ENCODE measurements at regions not wholly inside any gene's neighbourhood (a gene's known extent, or its start where the extent isn't known, plus 50 kb on each side); places are given as distances from the start of the nearest gene placed in this dataset.

GRCh38 chr1:112318263-112318662 lies 77.8 kb upstream of the CTTNBP2NL start:
- Histone ChIP-seq H3K27ac (no peak overlapping the region), H3K4me2 (no peak overlapping the region), H3K9ac (no peak overlapping the region), H2AFZ (ENCODE audit: low read depth) (no peak overlapping the region), H3K79me2 (ENCODE audit: insufficient read depth, low read depth) (no peaks in the 10 kb centered on the region), H3K4me3 (IDR thresholded peaks at IDR 0.05; ENCODE audit: insufficient read depth, low read depth, low read length) (no peak overlapping the region), H3K4me1 (ENCODE audit: low read depth, poor library complexity, severe bottlenecking) (peaks cover 6% of the 10 kb centered on the region), H3K27me3 (ENCODE audit: insufficient read depth, low read depth) (no peaks in the 10 kb centered on the region), H3K36me3 (ENCODE audit: insufficient read depth) (no peaks in the 10 kb centered on the region), H4K20me1 (ENCODE audit: insufficient read depth) (no peaks in the 10 kb centered on the region)
- TF ChIP-seq CTCF (conservative IDR thresholded peaks at IDR 0.05; ENCODE audit: low read depth, low read length), result no peak

- Histone ChIP-seq H4K20me1 (ENCODE audit: insufficient read depth) (no peaks in the 10 kb centered on the region), H3K27me3 (ENCODE audit: insufficient read depth, low read depth) (no peaks in the 10 kb centered on the region), H3K4me2 (no peak overlapping the region), H3K9ac (no peak overlapping the region), H3K4me1 (ENCODE audit: low read depth, poor library complexity, severe bottlenecking) (peaks cover 6% of the 10 kb centered on the region), H3K27ac (no peak overlapping the region), H3K79me2 (ENCODE audit: insufficient read depth, low read depth) (no peaks in the 10 kb centered on the region), H2AFZ (ENCODE audit: low read depth) (no peak overlapping the region), H3K4me3 (IDR thresholded peaks at IDR 0.05; ENCODE audit: insufficient read depth, low read depth, low read length) (no peak overlapping the region), H3K36me3 (ENCODE audit: insufficient read depth) (no peaks in the 10 kb centered on the region)
- no peak for TF ChIP-seq CTCF (conservative IDR thresholded peaks at IDR 0.05; ENCODE audit: low read depth, low read length)
Observed at GRCh38 chr1:112318698-112319370, 77.2 kb upstream of the CTTNBP2NL start.

- H3K79me2 ChIP-seq (ENCODE audit: insufficient read depth, low read depth), result no peaks in the 10 kb centered on the region
- H4K20me1 ChIP-seq (ENCODE audit: insufficient read depth), result no peaks in the 10 kb centered on the region
- no peak overlapping the region for H3K4me2 ChIP-seq
- no peak overlapping the region for H2AFZ ChIP-seq (ENCODE audit: low read depth)
- no peak overlapping the region for H3K9ac ChIP-seq
- peaks cover 6% of the 10 kb centered on the region for H3K4me1 ChIP-seq (ENCODE audit: low read depth, poor library complexity, severe bottlenecking)
- no peak overlapping the region for H3K27ac ChIP-seq
- no peak for TF ChIP-seq CTCF (conservative IDR thresholded peaks at IDR 0.05; ENCODE audit: low read depth, low read length)
- no peak overlapping the region for H3K4me3 ChIP-seq (IDR thresholded peaks at IDR 0.05; ENCODE audit: insufficient read depth, low read depth, low read length)
- H3K27me3 ChIP-seq (ENCODE audit: insufficient read depth, low read depth), result no peaks in the 10 kb centered on the region
- H3K36me3 ChIP-seq (ENCODE audit: insufficient read depth), result no peaks in the 10 kb centered on the region
Observed at GRCh38 chr1:112319371-112320040, 76.5 kb upstream of the CTTNBP2NL start.

- H4K20me1 ChIP-seq (ENCODE audit: insufficient read depth), result no peaks in the 10 kb centered on the region
- no peak for TF ChIP-seq CTCF (conservative IDR thresholded peaks at IDR 0.05; ENCODE audit: low read depth, low read length)
- H3K36me3 ChIP-seq (ENCODE audit: insufficient read depth), result no peaks in the 10 kb centered on the region
- no peaks in the 10 kb centered on the region for H3K27me3 ChIP-seq (ENCODE audit: insufficient read depth, low read depth)
- no peak overlapping the region for H3K27ac ChIP-seq
- no peaks in the 10 kb centered on the region for H3K79me2 ChIP-seq (ENCODE audit: insufficient read depth, low read depth)
- H3K4me3 ChIP-seq (IDR thresholded peaks at IDR 0.05; ENCODE audit: insufficient read depth, low read depth, low read length), result no peak overlapping the region
- no peak overlapping the region for H3K4me2 ChIP-seq
- peaks cover 6% of the 10 kb centered on the region for H3K4me1 ChIP-seq (ENCODE audit: low read depth, poor library complexity, severe bottlenecking)
- H2AFZ ChIP-seq (ENCODE audit: low read depth), result no peak overlapping the region
- no peak overlapping the region for H3K9ac ChIP-seq
Observed at GRCh38 chr1:112320058-112320457, 76.0 kb upstream of the CTTNBP2NL start.
